ENCODE measurements at regions not wholly inside any gene's neighbourhood (a gene's known extent, or its start where the extent isn't known, plus 50 kb on each side); places are given as distances from the start of the nearest gene placed in this dataset.
"Not testable (repeated sequence)": the region's sequence is repeated elsewhere in the genome, so short reads cannot be mapped to it uniquely, and the experiment has no call there.

DNA sequence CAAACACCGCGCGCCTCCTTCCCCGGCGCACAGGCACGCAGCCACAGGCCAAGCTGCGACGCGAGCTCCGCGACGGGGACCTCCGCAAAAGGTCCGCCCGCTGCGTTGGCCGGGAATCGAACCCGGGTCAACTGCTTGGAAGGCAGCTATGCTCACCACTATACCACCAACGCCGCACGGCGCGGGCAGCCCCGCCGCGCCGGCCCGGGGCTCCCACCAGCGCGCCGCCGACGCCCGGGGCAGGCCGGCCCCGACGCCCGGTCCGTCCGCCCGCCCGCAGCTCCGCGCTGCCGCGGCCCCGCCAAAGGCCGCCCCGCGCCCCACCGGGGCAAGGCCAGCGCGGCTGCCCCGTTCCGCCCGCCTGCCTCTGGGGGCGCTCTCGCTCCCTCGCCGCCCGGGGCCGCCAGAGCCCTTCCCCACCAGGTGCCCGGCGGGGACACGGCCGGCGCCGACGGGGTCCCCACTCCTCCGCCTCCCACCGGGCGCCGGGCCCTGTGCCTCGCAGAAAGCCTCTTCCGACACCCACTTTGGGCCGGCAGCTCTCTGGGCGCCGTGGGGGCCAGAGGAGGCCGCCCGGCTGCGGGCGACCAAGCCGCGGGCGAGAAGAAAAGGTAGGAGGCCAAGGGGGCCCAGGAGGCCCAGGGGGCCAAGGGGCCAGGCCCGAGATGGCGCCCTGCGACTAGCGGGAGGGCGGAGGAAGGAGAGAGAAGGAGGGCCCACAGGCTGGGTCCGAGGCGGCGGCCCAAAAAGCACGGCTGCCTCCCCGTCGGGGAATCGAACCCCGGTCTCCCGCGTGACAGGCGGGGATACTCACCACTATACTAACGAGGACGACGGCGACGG lies 50.2 kb upstream of the FCGR2A start:
- DNase-seq; in situ Hi-C loops (cut with HindIII; ENCODE audit: low pct_ligation_motif_present, low pct_unique_long_range_greater_than_20kb, low sequenced_read_pairs): not testable (repeated sequence)

DNA sequence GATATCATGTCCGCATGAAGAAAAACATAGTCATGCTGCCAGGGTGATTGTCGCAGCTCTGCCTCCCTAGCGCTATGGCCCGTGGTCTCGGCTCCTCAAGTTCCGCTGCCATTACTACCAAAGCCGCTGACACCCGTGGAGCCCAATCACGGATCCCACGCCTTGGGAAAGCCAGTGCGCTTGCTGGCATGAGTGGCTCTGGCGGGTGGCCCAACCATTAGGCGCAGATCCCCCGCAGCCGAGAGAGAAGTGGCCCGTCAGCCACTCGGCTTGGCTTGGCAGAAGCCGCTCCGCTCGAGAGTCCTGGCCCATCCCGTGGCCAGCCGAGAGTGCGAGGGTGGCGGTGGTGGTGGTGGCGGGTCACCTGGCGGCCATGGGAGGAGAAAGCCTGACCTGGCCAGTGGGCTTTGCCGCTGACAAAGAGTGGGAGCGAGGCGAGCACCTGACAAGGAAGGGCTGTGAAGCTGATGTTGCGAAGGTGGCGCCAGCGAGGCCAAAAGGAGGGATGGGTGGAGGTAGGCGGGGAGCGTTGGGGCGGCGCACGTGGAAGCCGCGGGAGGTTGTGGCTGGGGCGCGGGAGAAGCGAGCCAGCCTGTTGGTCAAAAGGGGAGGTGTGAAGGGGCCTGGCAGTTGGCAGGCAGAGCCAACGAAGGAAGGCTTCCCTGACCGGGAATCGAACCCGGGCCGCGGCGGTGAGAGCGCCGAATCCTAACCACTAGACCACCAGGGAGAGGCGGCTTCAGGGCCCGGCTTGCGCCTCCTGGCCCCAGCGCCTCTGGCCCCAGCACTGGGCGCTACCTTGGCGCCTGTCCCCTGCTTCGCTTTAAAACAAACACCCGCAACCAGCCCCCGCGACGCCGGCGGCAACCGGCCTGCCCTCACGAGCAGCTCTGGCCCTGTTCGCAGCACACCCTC lies 51.0 kb upstream of the FCGR2A start:
- in situ Hi-C loops (cut with HindIII; ENCODE audit: low pct_ligation_motif_present, low pct_unique_long_range_greater_than_20kb, low sequenced_read_pairs); DNase-seq: not testable (repeated sequence)

DNA sequence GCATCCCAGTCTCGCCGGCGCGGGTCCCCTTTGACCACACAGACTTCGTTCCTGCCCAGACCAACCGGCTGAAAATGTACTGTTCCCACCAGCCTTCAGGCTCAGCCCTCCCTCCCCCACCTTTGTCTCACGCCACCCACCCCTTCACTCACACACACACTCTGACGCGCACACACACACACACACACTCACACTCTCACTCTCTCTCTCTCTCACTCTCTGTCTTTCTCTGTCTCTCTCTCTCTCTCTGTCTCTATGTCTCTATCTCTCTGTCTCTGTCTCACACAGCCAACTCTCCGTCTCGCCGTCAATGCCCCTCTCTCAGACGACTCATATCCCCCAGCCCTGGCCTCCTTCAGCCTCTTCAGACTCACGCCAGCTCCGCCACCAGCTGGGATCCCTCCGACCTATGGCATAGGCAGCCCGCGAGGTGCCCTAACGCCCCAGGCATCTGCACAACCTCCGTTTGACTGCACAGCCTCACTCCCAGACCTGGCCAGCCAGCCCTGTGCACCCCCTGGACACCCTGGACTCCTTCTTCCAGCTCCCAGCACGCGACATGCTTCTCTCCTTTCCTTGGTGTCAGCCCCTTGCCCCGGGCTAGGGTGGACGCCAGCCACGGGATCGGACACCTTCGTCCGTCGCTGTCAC lies 53.4 kb upstream of the FCGR2A start:
- DNase-seq; in situ Hi-C loops (cut with HindIII; ENCODE audit: low pct_ligation_motif_present, low pct_unique_long_range_greater_than_20kb, low sequenced_read_pairs): not testable (repeated sequence)

DNA sequence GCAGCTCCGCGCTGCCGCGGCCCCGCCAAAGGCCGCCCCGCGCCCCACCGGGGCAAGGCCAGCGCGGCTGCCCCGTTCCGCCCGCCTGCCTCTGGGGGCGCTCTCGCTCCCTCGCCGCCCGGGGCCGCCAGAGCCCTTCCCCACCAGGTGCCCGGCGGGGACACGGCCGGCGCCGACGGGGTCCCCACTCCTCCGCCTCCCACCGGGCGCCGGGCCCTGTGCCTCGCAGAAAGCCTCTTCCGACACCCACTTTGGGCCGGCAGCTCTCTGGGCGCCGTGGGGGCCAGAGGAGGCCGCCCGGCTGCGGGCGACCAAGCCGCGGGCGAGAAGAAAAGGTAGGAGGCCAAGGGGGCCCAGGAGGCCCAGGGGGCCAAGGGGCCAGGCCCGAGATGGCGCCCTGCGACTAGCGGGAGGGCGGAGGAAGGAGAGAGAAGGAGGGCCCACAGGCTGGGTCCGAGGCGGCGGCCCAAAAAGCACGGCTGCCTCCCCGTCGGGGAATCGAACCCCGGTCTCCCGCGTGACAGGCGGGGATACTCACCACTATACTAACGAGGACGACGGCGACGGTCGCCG lies 57.4 kb upstream of the FCGR2A start:
- in situ Hi-C loops (cut with HindIII; ENCODE audit: low pct_ligation_motif_present, low pct_unique_long_range_greater_than_20kb, low sequenced_read_pairs); DNase-seq: not testable (repeated sequence)

DNA sequence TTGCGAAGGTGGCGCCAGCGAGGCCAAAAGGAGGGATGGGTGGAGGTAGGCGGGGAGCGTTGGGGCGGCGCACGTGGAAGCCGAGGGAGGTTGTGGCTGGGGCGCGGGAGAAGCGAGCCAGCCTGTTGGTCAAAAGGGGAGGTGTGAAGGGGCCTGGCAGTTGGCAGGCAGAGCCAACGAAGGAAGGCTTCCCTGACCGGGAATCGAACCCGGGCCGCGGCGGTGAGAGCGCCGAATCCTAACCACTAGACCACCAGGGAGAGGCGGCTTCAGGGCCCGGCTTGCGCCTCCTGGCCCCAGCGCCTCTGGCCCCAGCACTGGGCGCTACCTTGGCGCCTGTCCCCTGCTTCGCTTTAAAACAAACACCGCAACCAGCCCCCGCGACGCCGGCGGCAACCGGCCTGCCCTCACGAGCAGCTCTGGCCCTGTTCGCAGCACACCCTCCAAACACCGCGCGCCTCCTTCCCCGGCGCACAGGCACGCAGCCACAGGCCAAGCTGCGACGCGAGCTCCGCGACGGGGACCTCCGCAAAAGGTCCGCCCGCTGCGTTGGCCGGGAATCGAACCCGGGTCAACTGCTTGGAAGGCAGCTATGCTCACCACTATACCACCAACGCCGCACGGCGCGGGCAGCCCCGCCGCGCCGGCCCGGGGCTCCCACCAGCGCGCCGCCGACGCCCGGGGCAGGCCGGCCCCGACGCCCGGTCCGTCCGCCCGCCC lies 58.1 kb upstream of the FCGR2A start:
- in situ Hi-C loops (cut with HindIII; ENCODE audit: low pct_ligation_motif_present, low pct_unique_long_range_greater_than_20kb, low sequenced_read_pairs); DNase-seq: not testable (repeated sequence)

DNA sequence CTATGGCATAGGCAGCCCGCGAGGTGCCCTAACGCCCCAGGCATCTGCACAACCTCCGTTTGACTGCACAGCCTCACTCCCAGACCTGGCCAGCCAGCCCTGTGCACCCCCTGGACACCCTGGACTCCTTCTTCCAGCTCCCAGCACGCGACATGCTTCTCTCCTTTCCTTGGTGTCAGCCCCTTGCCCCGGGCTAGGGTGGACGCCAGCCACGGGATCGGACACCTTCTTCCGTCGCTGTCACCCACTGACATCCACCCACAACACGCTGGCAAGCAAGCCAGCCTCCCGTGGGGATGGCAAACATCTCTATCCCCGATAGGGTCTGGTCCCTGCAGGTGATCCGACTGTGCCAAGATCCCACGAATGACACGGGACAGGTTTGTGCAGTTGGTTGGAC lies 60.5 kb upstream of the FCGR2A start:
- DNase-seq; in situ Hi-C loops (cut with HindIII; ENCODE audit: low pct_ligation_motif_present, low pct_unique_long_range_greater_than_20kb, low sequenced_read_pairs): not testable (repeated sequence)

DNA sequence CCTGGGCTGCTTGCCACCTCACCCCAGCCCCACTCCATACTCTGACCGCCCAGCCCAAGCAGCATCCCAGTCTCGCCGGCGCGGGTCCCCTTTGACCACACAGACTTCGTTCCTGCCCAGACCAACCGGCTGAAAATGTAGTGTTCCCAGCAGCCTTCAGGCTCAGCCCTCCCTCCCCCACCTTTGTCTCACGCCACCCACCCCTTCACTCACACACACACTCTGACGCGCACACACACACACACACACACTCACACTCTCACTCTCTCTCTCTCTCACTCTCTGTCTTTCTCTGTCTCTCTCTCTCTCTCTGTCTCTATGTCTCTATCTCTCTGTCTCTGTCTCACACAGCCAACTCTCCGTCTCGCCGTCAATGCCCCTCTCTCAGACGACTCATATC lies 61.0 kb upstream of the FCGR2A start:
- in situ Hi-C loops (cut with HindIII; ENCODE audit: low pct_ligation_motif_present, low pct_unique_long_range_greater_than_20kb, low sequenced_read_pairs); DNase-seq: not testable (repeated sequence)

DNA sequence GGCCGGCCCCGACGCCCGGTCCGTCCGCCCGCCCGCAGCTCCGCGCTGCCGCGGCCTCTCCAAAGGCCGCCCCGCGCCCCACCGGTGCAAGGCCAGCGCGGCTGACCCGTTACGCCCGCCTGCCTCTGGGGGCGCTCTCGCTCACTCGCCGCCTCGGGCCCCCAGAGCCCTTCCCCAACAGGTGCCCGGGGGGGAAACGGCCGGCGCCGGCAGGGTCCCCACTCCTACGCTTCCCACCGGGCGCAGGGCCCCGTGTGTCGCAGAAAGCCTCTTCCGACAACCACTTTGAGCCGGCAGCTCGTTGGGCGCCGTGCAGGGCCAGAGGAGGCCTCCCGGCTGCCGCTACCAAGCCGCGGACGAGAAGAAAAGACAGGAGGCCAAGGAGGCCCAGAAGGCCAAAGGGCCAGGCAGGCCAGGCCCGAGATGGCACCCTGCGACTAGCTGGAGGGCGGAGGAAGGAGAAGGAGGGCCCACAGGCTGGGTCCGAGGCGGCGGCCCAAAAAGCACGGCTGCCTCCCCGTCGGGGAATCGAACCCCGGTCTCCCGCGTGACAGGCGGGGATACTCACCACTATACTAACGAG lies 64.9 kb upstream of the FCGR2A start:
- in situ Hi-C loops (cut with HindIII; ENCODE audit: low pct_ligation_motif_present, low pct_unique_long_range_greater_than_20kb, low sequenced_read_pairs) = no loop called here
- peak; percentile 81 for DNase-seq

DNA sequence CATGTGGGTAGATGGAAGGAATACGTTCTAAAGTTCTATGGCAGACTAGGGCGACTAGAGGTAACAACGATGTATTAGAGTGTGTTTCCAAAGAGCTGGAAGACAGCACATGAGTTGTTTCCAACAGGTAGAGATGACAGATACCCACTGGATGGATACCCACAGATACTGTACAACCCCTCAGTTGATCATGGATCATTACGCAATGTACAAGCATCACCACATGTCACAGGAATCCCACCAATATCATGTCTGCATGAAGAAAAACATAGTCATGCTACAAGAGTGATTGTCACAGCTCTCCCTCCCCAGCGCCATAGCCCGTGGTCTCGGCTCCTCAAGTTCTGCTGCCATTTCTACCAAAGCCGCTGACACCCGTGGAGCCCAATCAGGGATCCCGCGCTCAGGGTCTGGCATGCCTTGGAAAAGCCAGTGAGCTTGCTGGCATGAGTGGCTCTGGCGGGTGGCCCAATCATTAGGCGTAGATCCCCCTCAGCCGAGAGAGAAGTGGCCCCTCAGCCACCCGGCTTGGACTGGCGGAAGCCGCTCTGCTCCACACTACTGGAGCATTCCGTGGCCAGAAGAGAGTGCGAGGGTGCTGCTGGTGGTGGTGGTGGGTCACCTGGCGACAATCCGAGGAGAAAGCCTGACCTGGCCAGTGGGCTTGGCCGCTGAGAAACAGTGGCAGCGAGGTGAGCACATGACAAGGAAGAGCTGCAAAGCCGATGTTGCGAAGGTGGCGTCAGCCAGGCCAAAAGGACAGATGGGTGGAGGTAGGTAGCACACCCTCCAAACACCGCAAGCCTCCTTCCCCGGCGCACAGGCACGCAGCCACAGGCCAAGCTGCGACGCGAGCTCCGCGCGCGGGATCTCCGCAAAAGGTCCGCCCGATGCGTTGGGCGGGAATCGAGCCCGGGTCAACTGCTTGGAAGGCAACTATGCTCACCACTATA lies 65.7 kb upstream of the FCGR2A start:
- in situ Hi-C loops (cut with HindIII; ENCODE audit: low pct_ligation_motif_present, low pct_unique_long_range_greater_than_20kb, low sequenced_read_pairs) = no loop called here
- DNase-seq = no peak

DNA sequence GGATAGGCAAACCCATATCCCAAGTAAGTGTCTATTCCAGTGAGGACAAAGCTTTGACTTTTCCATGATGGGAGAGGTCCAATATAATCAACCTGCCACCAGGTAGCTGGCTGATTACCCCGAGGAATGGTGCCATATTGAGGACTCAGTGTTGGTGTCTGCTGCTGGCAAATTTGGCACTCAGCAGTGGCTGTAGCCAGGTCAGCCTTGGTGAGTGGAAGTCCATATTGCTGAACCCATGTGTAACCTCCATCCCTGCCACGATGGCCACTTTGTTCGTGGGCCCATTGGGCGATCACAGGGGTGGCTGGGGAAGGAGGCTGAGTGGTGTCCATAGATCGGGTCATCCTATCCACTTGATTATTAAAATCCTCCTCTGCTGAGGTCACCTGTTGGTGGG lies 65.5 kb upstream of the CFAP126 start:
- in situ Hi-C loops (cut with HindIII; ENCODE audit: low pct_ligation_motif_present, low pct_unique_long_range_greater_than_20kb, low sequenced_read_pairs); DNase-seq: not testable (repeated sequence)

DNA sequence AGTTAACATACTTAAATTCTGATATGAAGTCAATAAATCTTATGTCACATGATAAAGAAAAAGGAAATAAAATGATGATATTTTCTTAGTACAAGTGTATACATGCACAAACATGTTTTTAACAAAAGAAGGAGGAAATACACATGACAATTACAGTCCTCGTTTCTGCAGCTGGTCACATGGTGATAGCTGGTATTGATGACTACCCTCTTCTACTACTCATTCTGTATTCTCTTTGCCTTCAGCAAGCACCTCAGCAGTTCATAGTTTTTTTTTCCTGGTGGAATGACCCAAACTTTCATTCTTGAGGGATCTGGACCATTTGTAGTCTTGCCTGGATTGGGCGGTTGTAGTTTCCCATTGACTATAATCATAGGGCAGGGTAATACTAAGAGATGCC lies 64.4 kb upstream of the CFAP126 start:
- in situ Hi-C loops (cut with HindIII; ENCODE audit: low pct_ligation_motif_present, low pct_unique_long_range_greater_than_20kb, low sequenced_read_pairs) = no loop called here
- DNase-seq = no peak

DNA sequence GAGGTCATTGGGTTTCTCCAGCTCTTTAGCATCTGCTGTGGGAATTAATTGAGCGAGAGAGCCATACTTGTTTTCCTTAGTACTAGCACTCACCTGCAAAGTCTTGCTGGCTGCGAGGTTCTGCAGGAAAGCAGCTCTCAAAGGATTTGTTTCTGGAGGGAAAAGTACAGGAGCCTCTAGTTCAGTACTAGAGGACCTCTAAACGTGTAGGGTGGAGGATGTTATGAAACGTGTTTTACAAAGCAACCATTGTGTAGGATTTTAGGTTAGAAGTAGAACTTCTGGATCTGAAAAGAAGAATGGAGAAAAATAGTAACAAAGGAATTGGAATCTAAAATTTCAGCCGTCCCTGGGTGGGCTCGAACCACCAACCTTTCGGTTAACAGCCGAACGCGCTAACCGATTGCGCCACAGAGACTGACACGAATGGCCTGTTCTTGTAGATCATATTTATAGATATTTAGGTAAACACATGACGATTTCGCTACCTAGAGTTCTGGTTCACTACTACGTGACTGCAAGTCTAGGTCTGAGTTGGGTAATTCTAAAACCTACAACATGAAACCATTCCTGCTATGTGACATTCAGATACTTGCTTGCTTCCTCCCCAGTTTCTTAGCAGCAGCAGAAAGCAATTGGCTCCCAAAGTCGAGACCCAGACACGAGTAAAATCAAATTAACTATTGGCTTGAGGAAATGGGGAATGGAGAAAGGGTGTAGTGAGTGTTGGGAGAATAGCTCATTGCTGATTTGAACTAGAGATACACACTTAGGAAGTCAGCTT lies 60.2 kb upstream of the CFAP126 start:
- no peak for DNase-seq
- in situ Hi-C loops (cut with HindIII; ENCODE audit: low pct_ligation_motif_present, low pct_unique_long_range_greater_than_20kb, low sequenced_read_pairs) = no loop called here

DNA sequence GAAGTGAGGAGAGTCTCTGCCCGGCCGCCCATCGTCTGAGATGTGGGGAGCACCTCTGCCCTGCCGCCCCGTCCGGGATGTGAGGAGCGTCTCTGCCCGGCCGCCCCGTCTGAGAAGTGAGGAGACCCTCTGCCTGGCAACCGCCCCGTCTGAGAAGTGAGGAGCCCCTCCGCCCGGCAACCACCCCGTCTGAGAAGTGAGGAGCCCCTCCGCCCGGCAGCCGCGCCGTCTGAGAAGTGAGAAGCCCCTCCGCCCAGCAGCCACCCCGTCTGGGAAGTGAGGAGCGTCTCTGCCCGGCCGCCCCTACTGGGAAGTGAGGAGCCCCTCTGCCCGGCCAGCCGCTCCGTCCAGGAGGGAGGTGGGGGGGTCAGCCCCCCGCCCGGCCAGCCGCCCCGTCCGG lies 55.2 kb upstream of the CFAP126 start:
- in situ Hi-C loops (cut with HindIII; ENCODE audit: low pct_ligation_motif_present, low pct_unique_long_range_greater_than_20kb, low sequenced_read_pairs); DNase-seq: not testable (repeated sequence)

DNA sequence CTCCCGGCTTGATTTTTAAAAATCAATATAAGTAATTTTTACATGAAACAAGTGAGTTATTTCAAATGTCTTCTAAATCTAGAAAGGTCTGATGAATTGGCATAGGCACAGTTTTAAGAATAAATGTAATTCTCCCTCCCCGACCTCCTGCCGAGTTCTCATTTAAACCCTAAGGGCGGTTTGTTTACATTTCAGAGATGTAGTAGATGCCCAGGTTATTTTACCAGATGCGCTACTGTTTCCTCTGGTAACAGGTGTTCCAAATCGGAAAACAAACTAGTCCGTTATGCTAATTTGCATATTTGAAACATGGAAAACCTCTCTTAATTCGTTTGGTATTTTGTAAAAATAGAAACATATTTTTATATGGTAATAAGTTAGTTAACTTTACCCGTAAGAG lies 53.8 kb upstream of the CFAP126 start:
- in situ Hi-C loops (cut with HindIII; ENCODE audit: low pct_ligation_motif_present, low pct_unique_long_range_greater_than_20kb, low sequenced_read_pairs) = no loop called here
- no peak for DNase-seq

DNA sequence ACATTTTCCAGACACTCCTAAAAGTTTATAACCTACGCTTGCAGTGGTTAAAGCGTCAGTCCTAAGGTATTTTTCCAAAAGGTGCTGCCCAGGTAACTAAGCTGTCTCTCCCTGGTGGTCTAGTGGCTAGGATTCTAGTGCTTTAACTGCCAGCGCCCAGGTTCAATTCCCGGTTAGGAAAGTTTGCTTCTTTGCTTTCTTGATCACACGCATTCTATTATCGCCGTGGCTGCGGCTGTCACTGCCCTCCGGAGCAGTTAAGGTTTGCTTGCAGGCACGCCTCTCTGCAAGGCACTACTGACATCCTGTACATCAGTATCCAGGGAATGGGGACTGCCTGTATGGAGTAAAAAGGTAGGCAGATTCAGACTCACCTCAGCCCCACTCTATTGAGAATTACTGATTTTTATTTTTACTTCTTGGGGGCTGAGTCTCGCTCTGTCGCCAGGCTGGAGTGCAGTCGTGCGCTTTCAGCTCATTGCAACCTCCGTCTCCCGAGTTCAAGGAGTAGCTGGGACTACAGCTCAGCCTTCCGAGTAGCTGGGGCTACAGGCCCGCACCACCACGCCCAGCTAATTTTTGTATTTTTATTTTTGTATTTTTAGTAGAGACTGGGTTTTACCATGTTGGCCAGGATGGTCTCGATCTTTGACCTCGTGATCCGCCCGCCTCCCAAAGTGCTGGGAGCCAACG lies 53.2 kb upstream of the CFAP126 start:
- in situ Hi-C loops (cut with HindIII; ENCODE audit: low pct_ligation_motif_present, low pct_unique_long_range_greater_than_20kb, low sequenced_read_pairs) = no loop called here
- no peak for DNase-seq

Data from ACHN (cell line).